MM.1S (cell line): ENCODE measurements at regions not wholly inside any gene's neighbourhood (a gene's known extent, or its start where the extent isn't known, plus 50 kb on each side); places are given as distances from the start of the nearest gene placed in this dataset.
"Not testable (repeated sequence)": the region's sequence is repeated elsewhere in the genome, so short reads cannot be mapped to it uniquely, and the experiment has no call there.

Source experiments
- DNase-seq: peaks from one replicate; pipeline ENCODE4 v3.0.0-alpha.2; 2015
- H2AFZ ChIP-seq: fragments of 300-600 bp; sonication (generic); 2 replicates; pipeline ENCODE4 v1.6.0; 2016; ENCODE audit warnings: antibody characterized with exemption, low read length
- H3F3A ChIP-seq: fragments of 300-600 bp; sonication (generic); 2 replicates; pipeline ENCODE4 v1.6.1; 2016; ENCODE audit warnings: mild to moderate bottlenecking, antibody characterized with exemption, low read length, moderate library complexity, mixed read lengths; ENCODE audit not compliant: insufficient read depth
- H3K27ac ChIP-seq: fragments of 300-600 bp; sonication (generic); 2 replicates; pipeline ENCODE4 v1.5.1; 2016; ENCODE audit warnings: mild to moderate bottlenecking, low read length
- H3K27me3 ChIP-seq: fragments of 300-600 bp; sonication (generic); replicated peaks from 2 replicates; pipeline ENCODE4 v1.6.0; 2016; ENCODE audit warnings: low read length; ENCODE audit not compliant: insufficient read depth
- H3K36me3 ChIP-seq: fragments of 300-600 bp; sonication (generic); replicated peaks from 2 replicates; pipeline ENCODE4 v1.6.1; 2016; ENCODE audit warnings: mild to moderate bottlenecking, low read length, mixed read lengths; ENCODE audit not compliant: insufficient read depth
- H3K4me1 ChIP-seq: fragments of 300-600 bp; sonication (generic); 2 replicates; pipeline ENCODE4 v1.6.1; 2016; ENCODE audit warnings: low read length, mixed read lengths
- H3K4me2 ChIP-seq: fragments of 300-600 bp; sonication (generic); 2 replicates; pipeline ENCODE4 v1.6.0; 2016; ENCODE audit warnings: low read depth, low read length
- H3K4me3 ChIP-seq: fragments of 300-600 bp; sonication (generic); 2 replicates; pipeline ENCODE4 v1.5.1; 2016; ENCODE audit warnings: low read length, mixed read lengths
- H3K79me2 ChIP-seq: fragments of 300-600 bp; sonication (generic); 2 replicates; pipeline ENCODE4 v1.6.1; 2016; ENCODE audit warnings: mixed run types, low read length, mixed read lengths
- H3K9ac ChIP-seq: fragments of 300-600 bp; sonication (generic); 2 replicates; pipeline ENCODE4 v1.6.1; 2016; ENCODE audit warnings: low read length, mixed read lengths
- H3K9me2 ChIP-seq: fragments of 300-600 bp; sonication (generic); replicated peaks from 2 replicates; pipeline ENCODE4 v1.6.1; 2016; ENCODE audit warnings: mild to moderate bottlenecking, low read length, mixed read lengths; ENCODE audit not compliant: insufficient read depth
- H3K9me3 ChIP-seq: fragments of 300-600 bp; sonication (generic); replicated peaks from 2 replicates; pipeline ENCODE4 v1.6.1; 2016; ENCODE audit warnings: mild to moderate bottlenecking, low read length, mixed read lengths; ENCODE audit not compliant: insufficient read depth
- H4K20me1 ChIP-seq: fragments of 300-600 bp; sonication (generic); 2 replicates; pipeline ENCODE4 v1.6.1; 2016; ENCODE audit warnings: mild to moderate bottlenecking, low read length, moderate library complexity, mixed read lengths; ENCODE audit not compliant: insufficient read depth
- EZH2 ChIP-seq: fragments of 300-600 bp; sonication (generic); optimal IDR thresholded peaks from 2 replicates; pipeline ENCODE3; 2017; ENCODE audit warnings: low read depth, mild to moderate bottlenecking, antibody characterized with exemption, low read length, mixed read lengths
- EZH2phosphoT487 ChIP-seq: fragments of 300-600 bp; sonication (generic); IDR thresholded peaks from 2 replicates; pipeline ENCODE4 v1.6.1; 2018; ENCODE audit warnings: antibody characterized with exemption, low read length
- TF ChIP-seq, protein P1 (sequence below): fragments of 300-600 bp; sonication (generic); IDR thresholded peaks from 2 replicates; pipeline ENCODE4 v1.5.1; 2016; ENCODE audit warnings: antibody characterized with exemption, low read length, mixed read lengths

DNA sequence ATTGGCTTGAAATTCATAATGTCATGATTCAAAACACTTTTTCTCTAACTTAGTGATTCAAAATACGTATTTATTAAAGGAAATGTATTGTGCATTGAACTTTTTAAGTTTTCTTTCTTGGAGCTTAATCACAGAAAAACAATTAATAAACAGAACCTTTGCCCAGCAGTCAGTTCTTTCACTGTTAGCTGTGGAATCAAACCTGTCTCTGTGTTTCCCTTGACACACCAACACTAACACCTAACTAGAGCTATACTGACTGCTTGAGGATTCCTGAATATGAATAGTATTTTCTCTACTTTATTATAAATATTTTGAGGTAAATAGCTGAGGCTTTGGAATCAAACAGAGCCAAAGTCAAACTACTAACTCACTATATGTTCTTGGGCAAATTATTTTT, 296.4 kb downstream of the HIVEP2 start:
- Histone ChIP-seq H3F3A (no peaks in the 10 kb centered on the region), H3K4me2 (no peak overlapping the region), H3K27ac (no peak overlapping the region), H3K9me2 (no peaks in the 10 kb centered on the region), H2AFZ (no peak overlapping the region), H3K4me3 (no peak overlapping the region), H3K4me1 (no peaks in the 10 kb centered on the region), H3K79me2 (no peaks in the 10 kb centered on the region), H3K9ac (no peak overlapping the region), H3K9me3 (no peaks in the 10 kb centered on the region), H3K27me3 (no peaks in the 10 kb centered on the region), H3K36me3 (no peaks in the 10 kb centered on the region), H4K20me1 (no peaks in the 10 kb centered on the region)
- no peak for TF ChIP-seq EZH2
- no peak for DNase-seq

DNA sequence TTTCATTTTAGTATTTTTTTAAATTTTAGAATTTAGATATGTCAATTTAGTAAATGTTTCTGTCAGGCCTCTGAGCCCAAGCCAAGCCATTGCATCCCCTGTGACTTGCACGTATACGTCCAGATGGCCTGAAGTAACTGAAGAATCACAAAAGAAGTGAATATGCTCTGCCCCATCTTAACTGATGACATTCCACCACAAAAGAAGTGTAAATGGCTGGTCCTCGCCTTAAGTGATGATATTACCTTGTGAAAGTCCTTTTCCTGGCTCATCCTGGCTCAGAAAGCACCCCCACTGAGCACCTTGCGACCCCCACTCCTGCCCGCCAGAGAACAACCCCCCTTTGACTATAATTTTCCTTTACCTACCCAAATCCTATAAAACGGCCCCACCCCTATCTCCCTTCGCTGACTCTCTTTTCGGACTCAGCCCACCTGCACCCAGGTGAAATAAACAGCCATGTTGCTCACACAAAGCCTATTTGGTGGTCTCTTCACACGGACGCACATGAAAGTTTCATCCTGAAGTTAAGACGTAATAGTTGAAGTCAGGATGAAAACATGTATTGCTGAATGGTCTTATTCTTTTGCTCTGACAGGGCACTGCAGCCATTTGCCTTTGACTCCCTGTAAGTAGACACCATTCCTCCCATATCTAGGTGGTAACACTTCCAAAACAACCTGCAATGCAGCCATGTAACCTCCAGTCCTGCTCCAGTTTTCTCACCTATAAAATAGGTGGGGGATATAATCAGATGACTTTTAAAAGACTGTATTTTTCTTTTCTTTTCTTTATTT, 295.3 kb downstream of the HIVEP2 start:
- H3K9me2 ChIP-seq, H3K4me3 ChIP-seq, DNase-seq, H3K4me2 ChIP-seq, H3K4me1 ChIP-seq, H2AFZ ChIP-seq, H4K20me1 ChIP-seq, H3F3A ChIP-seq, H3K9me3 ChIP-seq, H3K27ac ChIP-seq, H3K36me3 ChIP-seq, H3K27me3 ChIP-seq, H3K79me2 ChIP-seq, H3K9ac ChIP-seq: not testable (repeated sequence)

DNA sequence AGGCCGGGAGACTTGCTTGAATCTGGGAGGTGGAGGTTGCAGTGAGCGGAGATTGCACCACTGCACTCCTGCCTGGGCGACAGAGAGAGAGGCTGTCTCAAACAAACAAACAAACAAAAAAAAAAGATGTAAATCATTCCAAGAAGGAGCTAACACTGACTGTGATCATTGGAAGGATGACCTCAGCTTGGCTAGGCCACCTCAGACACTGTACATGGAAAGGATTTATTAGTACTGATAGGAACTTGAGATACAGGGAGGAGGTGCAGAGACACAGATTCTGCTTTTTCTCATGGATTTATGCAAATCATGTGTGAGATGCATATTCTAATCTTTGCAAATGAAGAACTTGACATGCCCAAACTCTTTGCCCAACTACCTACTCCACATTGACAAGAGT, 293.6 kb downstream of the HIVEP2 start:
- no peaks in the 10 kb centered on the region for H3K4me1 ChIP-seq
- no peaks in the 10 kb centered on the region for H3K36me3 ChIP-seq
- H4K20me1 ChIP-seq, result no peaks in the 10 kb centered on the region
- no peaks in the 10 kb centered on the region for H3K9me2 ChIP-seq
- no peak overlapping the region for H2AFZ ChIP-seq
- H3K27me3 ChIP-seq, result no peaks in the 10 kb centered on the region
- no peak overlapping the region for H3K27ac ChIP-seq
- no peaks in the 10 kb centered on the region for H3K9me3 ChIP-seq
- no peak overlapping the region for H3K4me3 ChIP-seq
- H3K4me2 ChIP-seq, result no peak overlapping the region
- no peak for TF ChIP-seq EZH2
- TF ChIP-seq EZH2phosphoT487, result no peak
- TF ChIP-seq, protein P1, sequence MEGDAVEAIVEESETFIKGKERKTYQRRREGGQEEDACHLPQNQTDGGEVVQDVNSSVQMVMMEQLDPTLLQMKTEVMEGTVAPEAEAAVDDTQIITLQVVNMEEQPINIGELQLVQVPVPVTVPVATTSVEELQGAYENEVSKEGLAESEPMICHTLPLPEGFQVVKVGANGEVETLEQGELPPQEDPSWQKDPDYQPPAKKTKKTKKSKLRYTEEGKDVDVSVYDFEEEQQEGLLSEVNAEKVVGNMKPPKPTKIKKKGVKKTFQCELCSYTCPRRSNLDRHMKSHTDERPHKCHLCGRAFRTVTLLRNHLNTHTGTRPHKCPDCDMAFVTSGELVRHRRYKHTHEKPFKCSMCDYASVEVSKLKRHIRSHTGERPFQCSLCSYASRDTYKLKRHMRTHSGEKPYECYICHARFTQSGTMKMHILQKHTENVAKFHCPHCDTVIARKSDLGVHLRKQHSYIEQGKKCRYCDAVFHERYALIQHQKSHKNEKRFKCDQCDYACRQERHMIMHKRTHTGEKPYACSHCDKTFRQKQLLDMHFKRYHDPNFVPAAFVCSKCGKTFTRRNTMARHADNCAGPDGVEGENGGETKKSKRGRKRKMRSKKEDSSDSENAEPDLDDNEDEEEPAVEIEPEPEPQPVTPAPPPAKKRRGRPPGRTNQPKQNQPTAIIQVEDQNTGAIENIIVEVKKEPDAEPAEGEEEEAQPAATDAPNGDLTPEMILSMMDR, result no peak
- H3K79me2 ChIP-seq, result no peaks in the 10 kb centered on the region
- H3F3A ChIP-seq, result no peaks in the 10 kb centered on the region
- no peak overlapping the region for H3K9ac ChIP-seq
- no peak for DNase-seq

DNA sequence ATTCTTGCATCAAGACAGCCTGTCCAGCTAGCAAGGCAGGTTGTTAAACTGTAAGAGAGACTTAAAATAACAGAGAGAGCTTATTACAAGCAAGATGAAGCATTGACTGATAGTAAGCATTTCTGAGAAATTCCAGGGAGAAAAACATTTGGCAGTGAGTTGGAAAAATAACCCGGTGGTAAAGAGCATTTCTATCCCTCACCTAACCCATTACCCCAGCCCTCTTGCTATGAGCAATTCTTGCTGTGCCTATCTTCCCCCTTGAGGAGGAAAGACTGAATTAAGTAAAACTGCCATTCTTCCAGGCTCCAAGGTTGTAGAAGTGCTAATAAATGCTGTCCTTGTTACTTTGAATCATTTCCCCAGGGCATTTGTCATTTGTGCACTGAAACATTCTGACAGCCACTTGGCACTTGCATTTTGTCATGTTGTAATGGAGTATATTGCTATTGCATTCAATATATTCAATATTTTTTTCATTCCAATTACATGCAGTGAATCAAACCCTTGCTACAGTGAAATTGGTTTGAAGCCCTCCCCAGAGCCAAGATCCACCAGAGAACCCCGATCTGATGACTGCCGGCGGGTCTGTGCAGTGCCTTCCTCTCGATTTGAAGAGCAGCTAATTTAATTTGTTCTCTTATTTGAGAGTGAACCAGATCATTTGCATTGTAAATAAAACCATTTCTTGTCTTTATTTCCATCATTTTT, 291.1 kb downstream of the HIVEP2 start:
- H3K36me3 ChIP-seq, result no peaks in the 10 kb centered on the region
- no peaks in the 10 kb centered on the region for H3F3A ChIP-seq
- TF ChIP-seq EZH2phosphoT487 (no peak), EZH2 (no peak)
- TF ChIP-seq, protein P1, result no peak
- H3K4me2 ChIP-seq, result no peak overlapping the region
- H3K9ac ChIP-seq, result no peak overlapping the region
- H3K27ac ChIP-seq, result no peak overlapping the region
- H3K4me3 ChIP-seq, result no peak overlapping the region
- no peak for DNase-seq
- H3K27me3 ChIP-seq, result no peaks in the 10 kb centered on the region
- no peaks in the 10 kb centered on the region for H3K9me2 ChIP-seq
- H3K9me3 ChIP-seq, result no peaks in the 10 kb centered on the region
- no peaks in the 10 kb centered on the region for H3K79me2 ChIP-seq
- no peaks in the 10 kb centered on the region for H4K20me1 ChIP-seq
- H3K4me1 ChIP-seq, result no peaks in the 10 kb centered on the region
- no peak overlapping the region for H2AFZ ChIP-seq
